HCT116 (cell line): ENCODE measurements at regions not wholly inside any gene's neighbourhood (a gene's known extent, or its start where the extent isn't known, plus 50 kb on each side); places are given as distances from the start of the nearest gene placed in this dataset.
"Not testable (repeated sequence)": the region's sequence is repeated elsewhere in the genome, so short reads cannot be mapped to it uniquely, and the experiment has no call there.

ENCODE experiments used
- ATAC-seq: fragments of 200-7000 bp; cut with Tn5 transposase; 2 replicates; pipeline ENCODE4 v1.9.1; 2020; ENCODE audit warnings: mild to moderate bottlenecking, moderate library complexity
- BruUV-seq: library from RNA; stranded (reverse); fragments of 400-500 nt; replicated peaks from 2 replicates; lab custom pipeline; 2021; lab: Mats Ljungman, UMichigan
- CTCF ChIA-PET: fragments of 300-600 bp; sonication (Branson Sonifier 250); formaldehyde crosslinking; loops from one replicate; lab custom pipeline; 2021; ENCODE audit warnings: antibody characterized with exemption; lab: Charles Lee
- POLR2A ChIA-PET: fragments of 300-600, 350-600 bp; sonication (Branson Sonifier 250); formaldehyde crosslinking; loops from one replicate; lab custom pipeline; 2021; ENCODE audit warnings: antibody characterized with exemption; lab: Charles Lee
- RAD21 ChIA-PET, 2 experiments: fragments of 300-600 bp; sonication (Branson Sonifier 250); formaldehyde crosslinking; loops; one replicate each; lab custom pipeline; 2023; ENCODE audit warnings: low total read pairs in 2 of 2; ENCODE audit not compliant: uncharacterized antibody in 2 of 2, unreplicated experiment in 2 of 2, low non-redundant PET in 1 of 2; lab: Charles Lee
- DNase-seq: peaks from one replicate; pipeline ENCODE4 v3.0.0-alpha.2; 2010; ENCODE audit warnings: low read depth, low spot score
- H2AFZ ChIP-seq: fragments of 200-600 bp; shearing (Covaris generic), sonication (generic); 2 replicates; pipeline ENCODE4 v1.6.1; 2017; ENCODE audit warnings: low read depth, mixed run types, mixed read lengths, antibody characterized with exemption, low read length; ENCODE audit not compliant: poor library complexity, severe bottlenecking
- H3K27ac ChIP-seq: 2 replicates; pipeline ENCODE4 v1.5.1; 2012; ENCODE audit warnings: low read depth, low read length
- H3K27me3 ChIP-seq: fragments of 200-600 bp; sonication (generic); 2 replicates; pipeline ENCODE4 v1.6.1; 2016; ENCODE audit warnings: mixed run types, low read length, mixed read lengths; ENCODE audit not compliant: insufficient read depth
- H3K36me3 ChIP-seq, 2 experiments: fragments of 200-500 bp in 1 of 2; fragments of 200-600 bp in 1 of 2; sonication (Bioruptor generic) in 1 of 2; sonication (generic) in 1 of 2; 2 replicates each; pipeline versions ENCODE4 v1.5.1 to v1.6.1; 2014 to 2016; ENCODE audit warnings: low read length in 2 of 2, inconsistent platforms in 1 of 2, mixed read lengths in 1 of 2, mixed run types in 1 of 2; ENCODE audit not compliant: insufficient read depth in 2 of 2, control insufficient read depth in 1 of 2
- H3K4me1 ChIP-seq, 2 experiments: fragments of 200-600 bp in 1 of 2; sonication (generic) in 1 of 2; 2 replicates each; pipeline versions ENCODE4 v1.5.1 to v1.6.1; 2012 to 2017; ENCODE audit warnings: low read length in 2 of 2, inconsistent platforms in 1 of 2, mild to moderate bottlenecking in 1 of 2, mixed read lengths in 1 of 2, mixed run types in 1 of 2, moderate library complexity in 1 of 2; ENCODE audit not compliant: insufficient read depth in 2 of 2, control insufficient read depth in 1 of 2
- H3K4me2 ChIP-seq: fragments of 200-600 bp; sonication (generic); 2 replicates; pipeline ENCODE4 v1.6.1; 2017; ENCODE audit warnings: mixed run types, low read length, mixed read lengths
- H3K4me3 ChIP-seq, 2 experiments: fragments of 200-600 bp in 1 of 2; sonication (generic) in 1 of 2; replicated peaks in 1 of 2; 2 replicates each; pipeline ENCODE4 v1.5.1; 2011 to 2016; ENCODE audit warnings: low read length in 2 of 2, control low read depth in 1 of 2, low read depth in 1 of 2, mild to moderate bottlenecking in 1 of 2, mixed read lengths in 1 of 2, mixed run types in 1 of 2
- H3K79me2 ChIP-seq: fragments of 200-600 bp; sonication (generic); 2 replicates; pipeline ENCODE4 v1.6.1; 2017; ENCODE audit warnings: mild to moderate bottlenecking, mixed run types, low read length, moderate library complexity, mixed read lengths; ENCODE audit not compliant: insufficient read depth
- H3K9ac ChIP-seq: fragments of 200-600 bp; sonication (generic); 2 replicates; pipeline ENCODE4 v1.6.1; 2016; ENCODE audit warnings: low read length, mixed read lengths
- H3K9me2 ChIP-seq: fragments of 200-600 bp; sonication (generic), shearing (Covaris generic); 2 replicates; pipeline ENCODE4 v1.6.1; 2017; ENCODE audit warnings: mixed run types, mild to moderate bottlenecking, moderate library complexity; ENCODE audit not compliant: insufficient read depth
- H3K9me3 ChIP-seq, 2 experiments: fragments of 200-500 bp in 1 of 2; fragments of 200-600 bp in 1 of 2; sonication (Bioruptor generic) in 1 of 2; sonication (generic) in 1 of 2; 2 replicates each; pipeline ENCODE4 v1.6.1; 2014 to 2017; ENCODE audit warnings: low read length in 2 of 2, mixed read lengths in 2 of 2, inconsistent platforms in 1 of 2, low read depth in 1 of 2, mild to moderate bottlenecking in 1 of 2, mixed run types in 1 of 2, moderate library complexity in 1 of 2; ENCODE audit not compliant: control insufficient read depth in 1 of 2, insufficient read depth in 1 of 2
- H4K20me1 ChIP-seq: fragments of 200-600 bp; sonication (generic), shearing (Covaris generic); 2 replicates; pipeline ENCODE4 v1.6.1; 2017; ENCODE audit warnings: mixed run types, mild to moderate bottlenecking, moderate library complexity; ENCODE audit not compliant: insufficient read depth
- ELF1 ChIP-seq: IDR thresholded peaks from 2 replicates; pipeline ENCODE4 v1.6.1; 2012; ENCODE audit warnings: low read depth, borderline replicate concordance
- EZH2 ChIP-seq: fragments of 200-600 bp; sonication (generic); IDR thresholded peaks from 2 replicates; pipeline ENCODE4 v1.6.1; 2017; ENCODE audit warnings: antibody characterized with exemption, mixed run types
- POLR2A ChIP-seq: IDR thresholded peaks from 2 replicates; pipeline ENCODE4 v1.7.0; 2011; ENCODE audit warnings: borderline replicate concordance; ENCODE audit not compliant: insufficient read depth, insufficient read length; ENCODE audit errors: extremely low read depth
- POLR2AphosphoS5 ChIP-seq: IDR thresholded peaks from 2 replicates; pipeline ENCODE4 v1.6.1; 2011; ENCODE audit warnings: mild to moderate bottlenecking, low read depth, low read length, moderate library complexity
- SIN3A ChIP-seq: IDR thresholded peaks from 2 replicates; pipeline ENCODE4 v1.6.1; 2012; ENCODE audit warnings: low read depth
- SRF ChIP-seq: IDR thresholded peaks from 2 replicates; pipeline ENCODE4 v1.6.1; 2012; ENCODE audit warnings: low read depth
- TCF7L2 ChIP-seq: IDR thresholded peaks from 2 replicates; pipeline ENCODE4 v1.7.0; 2011; ENCODE audit warnings: borderline replicate concordance, inconsistent platforms; ENCODE audit not compliant: insufficient read depth, insufficient read length; ENCODE audit errors: extremely low read depth
- YY1 ChIP-seq: IDR thresholded peaks from 2 replicates; pipeline ENCODE4 v1.6.1; 2011; ENCODE audit warnings: low read length, low read depth, moderate library complexity, mild to moderate bottlenecking; ENCODE audit not compliant: insufficient replicate concordance; ENCODE audit errors: extremely low read depth
- ZBTB33 ChIP-seq: IDR thresholded peaks from 2 replicates; pipeline ENCODE4 v1.6.1; 2011; ENCODE audit warnings: mild to moderate bottlenecking, low read length, moderate library complexity; ENCODE audit not compliant: insufficient replicate concordance; ENCODE audit errors: extremely low read depth
- ZFX ChIP-seq: fragments of 450-650 bp; IDR thresholded peaks from 2 replicates; pipeline ENCODE4 v1.6.1; 2017
- ZNF274 ChIP-seq: fragments of 200-500 bp; sonication (Bioruptor generic); IDR thresholded peaks from 2 replicates; pipeline ENCODE4 v1.6.1; 2014; ENCODE audit warnings: mild to moderate bottlenecking, low read depth, low read length, inconsistent platforms
- intact Hi-C: fragments of 100-400 bp; cut with micrococcal nuclease; formaldehyde crosslinking; loops from 2 replicates; pipeline ENCODE4 v1.10.0; 2022
- TF ChIP-seq, protein P1 (sequence below), 3 experiments: fragments of 200-600 bp in 1 of 3; sonication (generic) in 1 of 3; IDR thresholded peaks in 2 of 3; conservative IDR thresholded peaks in 1 of 3; 2 replicates each; pipeline ENCODE4 v1.5.1; 2012 to 2017; ENCODE audit warnings: low read depth in 2 of 3, low read length in 2 of 3, antibody characterized with exemption in 1 of 3, borderline replicate concordance in 1 of 3, control low read depth in 1 of 3, mild to moderate bottlenecking in 1 of 3, mixed read lengths in 1 of 3, mixed run types in 1 of 3, moderate library complexity in 1 of 3; ENCODE audit not compliant: insufficient read depth in 1 of 3
- TF ChIP-seq, protein P2 (sequence below): IDR thresholded peaks from 2 replicates; pipeline ENCODE4 v1.6.1; 2012; ENCODE audit warnings: low read depth

- TF ChIP-seq EZH2 (no peak), ZBTB33 (no peak), ZFX (no peak), ZNF274 (no peak), SIN3A (no peak), POLR2A (no peak), YY1 (no peak), TCF7L2 (no peak), ELF1 (no peak), SRF (no peak), POLR2AphosphoS5 (no peak)
- TF ChIP-seq, protein P1, sequence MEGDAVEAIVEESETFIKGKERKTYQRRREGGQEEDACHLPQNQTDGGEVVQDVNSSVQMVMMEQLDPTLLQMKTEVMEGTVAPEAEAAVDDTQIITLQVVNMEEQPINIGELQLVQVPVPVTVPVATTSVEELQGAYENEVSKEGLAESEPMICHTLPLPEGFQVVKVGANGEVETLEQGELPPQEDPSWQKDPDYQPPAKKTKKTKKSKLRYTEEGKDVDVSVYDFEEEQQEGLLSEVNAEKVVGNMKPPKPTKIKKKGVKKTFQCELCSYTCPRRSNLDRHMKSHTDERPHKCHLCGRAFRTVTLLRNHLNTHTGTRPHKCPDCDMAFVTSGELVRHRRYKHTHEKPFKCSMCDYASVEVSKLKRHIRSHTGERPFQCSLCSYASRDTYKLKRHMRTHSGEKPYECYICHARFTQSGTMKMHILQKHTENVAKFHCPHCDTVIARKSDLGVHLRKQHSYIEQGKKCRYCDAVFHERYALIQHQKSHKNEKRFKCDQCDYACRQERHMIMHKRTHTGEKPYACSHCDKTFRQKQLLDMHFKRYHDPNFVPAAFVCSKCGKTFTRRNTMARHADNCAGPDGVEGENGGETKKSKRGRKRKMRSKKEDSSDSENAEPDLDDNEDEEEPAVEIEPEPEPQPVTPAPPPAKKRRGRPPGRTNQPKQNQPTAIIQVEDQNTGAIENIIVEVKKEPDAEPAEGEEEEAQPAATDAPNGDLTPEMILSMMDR (IDR thresholded peaks at IDR 0.05 in 2 of 3, conservative IDR thresholded peaks at IDR 0.05 in 1 of 3; ENCODE audit: borderline replicate concordance in 1 of 3, insufficient read depth in 1 of 3, low read depth in 2 of 3, low read length in 2 of 3) = no peak
- TF ChIP-seq, protein P2, sequence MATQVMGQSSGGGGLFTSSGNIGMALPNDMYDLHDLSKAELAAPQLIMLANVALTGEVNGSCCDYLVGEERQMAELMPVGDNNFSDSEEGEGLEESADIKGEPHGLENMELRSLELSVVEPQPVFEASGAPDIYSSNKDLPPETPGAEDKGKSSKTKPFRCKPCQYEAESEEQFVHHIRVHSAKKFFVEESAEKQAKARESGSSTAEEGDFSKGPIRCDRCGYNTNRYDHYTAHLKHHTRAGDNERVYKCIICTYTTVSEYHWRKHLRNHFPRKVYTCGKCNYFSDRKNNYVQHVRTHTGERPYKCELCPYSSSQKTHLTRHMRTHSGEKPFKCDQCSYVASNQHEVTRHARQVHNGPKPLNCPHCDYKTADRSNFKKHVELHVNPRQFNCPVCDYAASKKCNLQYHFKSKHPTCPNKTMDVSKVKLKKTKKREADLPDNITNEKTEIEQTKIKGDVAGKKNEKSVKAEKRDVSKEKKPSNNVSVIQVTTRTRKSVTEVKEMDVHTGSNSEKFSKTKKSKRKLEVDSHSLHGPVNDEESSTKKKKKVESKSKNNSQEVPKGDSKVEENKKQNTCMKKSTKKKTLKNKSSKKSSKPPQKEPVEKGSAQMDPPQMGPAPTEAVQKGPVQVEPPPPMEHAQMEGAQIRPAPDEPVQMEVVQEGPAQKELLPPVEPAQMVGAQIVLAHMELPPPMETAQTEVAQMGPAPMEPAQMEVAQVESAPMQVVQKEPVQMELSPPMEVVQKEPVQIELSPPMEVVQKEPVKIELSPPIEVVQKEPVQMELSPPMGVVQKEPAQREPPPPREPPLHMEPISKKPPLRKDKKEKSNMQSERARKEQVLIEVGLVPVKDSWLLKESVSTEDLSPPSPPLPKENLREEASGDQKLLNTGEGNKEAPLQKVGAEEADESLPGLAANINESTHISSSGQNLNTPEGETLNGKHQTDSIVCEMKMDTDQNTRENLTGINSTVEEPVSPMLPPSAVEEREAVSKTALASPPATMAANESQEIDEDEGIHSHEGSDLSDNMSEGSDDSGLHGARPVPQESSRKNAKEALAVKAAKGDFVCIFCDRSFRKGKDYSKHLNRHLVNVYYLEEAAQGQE = no peak
- DNase-seq (no peak), ATAC-seq (no peak)
- H3K4me1 ChIP-seq = no peaks in the 10 kb centered on the region; a peak in 1 of 4 replicates
- H3K4me2 ChIP-seq = no peak overlapping the region
- no peak overlapping the region for H3K27ac ChIP-seq
- no peak overlapping the region for H3K4me3 ChIP-seq
- no peaks in the 10 kb centered on the region for H3K9me2 ChIP-seq
- POLR2A ChIA-PET = no interaction called here
- intact Hi-C loops = loop anchor here (5.0 kb wide), 1 partner anchor 317 kb away; no protein-coding TSS in a partner anchor
- RAD21 ChIA-PET = no interaction called here
- H2AFZ ChIP-seq = no peak overlapping the region
- CTCF ChIA-PET = no interaction called here
- H3K27me3 ChIP-seq = no peaks in the 10 kb centered on the region
- no peaks in the 10 kb centered on the region for H3K9me3 ChIP-seq
- BruUV-seq = no TSS peak
- H3K36me3 ChIP-seq = no peaks in the 10 kb centered on the region
- H3K79me2 ChIP-seq = no peaks in the 10 kb centered on the region
- no peaks in the 10 kb centered on the region for H4K20me1 ChIP-seq
- no peak overlapping the region for H3K9ac ChIP-seq
These were observed 154.7 kb upstream of the LRP1B start for GRCh38 chr2:142285480-142285879.

DNA sequence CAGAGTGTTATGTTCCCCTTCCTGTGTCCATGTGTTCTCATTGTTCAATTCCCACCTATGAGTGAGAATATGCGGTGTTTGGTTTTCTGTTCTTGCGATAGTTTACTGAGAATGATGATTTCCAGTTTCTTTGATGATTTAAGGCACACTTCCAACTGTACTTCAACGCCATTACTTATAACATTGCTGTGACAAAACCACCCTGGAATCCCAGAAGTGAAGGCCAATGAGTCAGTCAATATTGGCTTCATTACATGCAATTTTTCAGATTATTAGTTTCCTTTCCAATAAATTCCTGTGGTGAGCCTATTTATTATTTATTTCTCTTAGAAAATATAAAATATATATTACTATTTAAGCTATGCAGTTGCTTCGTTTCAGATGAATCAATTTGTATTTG, 153.5 kb upstream of the LRP1B start:
- POLR2A ChIA-PET, H3K27ac ChIP-seq, ATAC-seq, H3K36me3 ChIP-seq, H3K79me2 ChIP-seq, RAD21 ChIA-PET, H4K20me1 ChIP-seq, H3K4me2 ChIP-seq, H3K27me3 ChIP-seq, H3K9me3 ChIP-seq, intact Hi-C loops, H3K4me3 ChIP-seq, BruUV-seq, H3K4me1 ChIP-seq, CTCF ChIA-PET, DNase-seq, H3K9me2 ChIP-seq, H3K9ac ChIP-seq, H2AFZ ChIP-seq: not testable (repeated sequence)
